HFF-Myc (cell line): ENCODE measurements at regions not wholly inside any gene's neighbourhood (a gene's known extent, or its start where the extent isn't known, plus 50 kb on each side); places are given as distances from the start of the nearest gene placed in this dataset.

Source experiments
- DNase-seq: peaks from one replicate; pipeline ENCODE4 v3.0.0-alpha.2; 2011; ENCODE audit warnings: low read depth; ENCODE audit errors: extremely low read depth
- H3K4me3 ChIP-seq: replicated peaks from 2 replicates; pipeline ENCODE4 v1.5.1; 2011; ENCODE audit warnings: low read depth, mild to moderate bottlenecking, control low read depth, low read length
- CTCF ChIP-seq: IDR thresholded peaks from 2 replicates; pipeline ENCODE4 v1.5.1; 2012; ENCODE audit warnings: mild to moderate bottlenecking, low read depth, low read length, control low read depth; ENCODE audit errors: missing control alignments

GRCh38 chr5:102554082-102554481 is 55.3 kb upstream of the SLCO6A1 start:
- TF ChIP-seq CTCF = no peak
- no peak for DNase-seq
- H3K4me3 ChIP-seq = no peak overlapping the region

- DNase-seq = no peak
These were observed 55.9 kb upstream of the SLCO6A1 start for GRCh38 chr5:102554728-102555127.

GRCh38 chr5:102561894-102562760 is 63.3 kb upstream of the SLCO6A1 start:
- no peak overlapping the region for H3K4me3 ChIP-seq
- TF ChIP-seq CTCF = peak; percentile 98
- no peak for DNase-seq

More at GRCh38 chr5:102554728-102555127, 55.9 kb upstream of the SLCO6A1 start:
- no peak overlapping the region for H3K4me3 ChIP-seq
- TF ChIP-seq CTCF = no peak

DNA sequence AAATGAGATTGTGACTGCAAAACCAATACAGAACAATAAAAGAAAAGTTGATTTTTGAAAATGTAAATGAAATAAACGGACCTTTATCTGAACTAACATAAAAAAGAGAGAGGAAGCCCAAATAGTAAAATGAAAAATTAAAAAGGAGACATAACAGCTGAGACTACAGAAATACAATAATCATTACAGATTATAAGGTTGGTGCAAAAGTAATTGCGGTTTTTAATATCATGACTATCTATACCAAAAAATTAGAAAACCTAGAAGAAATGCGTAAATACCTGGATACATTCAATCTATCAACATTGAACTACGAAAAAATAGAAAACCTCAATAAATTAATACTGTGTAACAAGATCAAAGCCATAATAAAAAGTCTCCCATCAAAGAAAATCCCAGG is 71.9 kb upstream of the SLCO6A1 start:
- no peak overlapping the region for H3K4me3 ChIP-seq
- DNase-seq = no peak
- TF ChIP-seq CTCF = no peak

DNA sequence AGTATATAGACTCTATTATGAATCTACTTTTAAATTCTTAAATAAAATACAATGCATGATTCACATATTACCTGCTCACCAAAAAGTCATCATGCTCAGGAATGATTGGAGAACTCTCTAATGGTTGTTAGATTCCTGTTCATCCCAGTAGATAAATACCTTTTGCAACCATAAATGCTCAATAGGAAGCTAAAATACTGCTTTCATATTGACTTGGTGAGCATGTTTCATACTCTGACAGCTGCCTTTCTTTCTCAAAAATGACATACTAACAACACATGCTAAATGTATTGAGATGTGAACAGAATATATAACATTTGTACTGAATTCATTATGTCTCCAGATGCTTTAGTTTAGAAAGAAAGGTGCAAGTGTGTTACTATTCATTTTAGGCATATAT is 79.6 kb upstream of the SLCO6A1 start:
- no peak for DNase-seq
- TF ChIP-seq CTCF = no peak

DNA sequence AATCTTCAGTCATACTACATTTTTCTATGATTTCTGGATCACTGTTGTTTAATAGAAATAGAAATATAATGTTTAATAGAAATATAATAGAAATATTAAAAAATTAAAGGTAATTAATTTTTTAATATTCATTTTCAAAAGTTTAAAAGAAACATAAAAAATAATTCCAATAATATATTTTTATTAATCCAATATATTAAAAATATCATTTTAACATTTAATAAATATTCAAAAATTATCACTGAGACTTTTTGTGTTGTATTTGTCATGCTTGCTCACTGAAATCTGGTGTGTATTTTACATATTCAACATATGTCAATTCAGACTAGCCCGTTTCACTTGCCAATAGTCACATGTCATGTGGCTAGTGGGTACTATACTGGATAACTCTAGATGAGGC is 80.6 kb upstream of the SLCO6A1 start:
- no peak for DNase-seq
- TF ChIP-seq CTCF = no peak
- H3K4me3 ChIP-seq = no peak overlapping the region

More for the DNA sequence above, 79.6 kb upstream of the SLCO6A1 start:
- no peak overlapping the region for H3K4me3 ChIP-seq
